Mucosa of descending colon (tissue), 3 donors: ENCODE measurements at regions not wholly inside any gene's neighbourhood (a gene's known extent, or its start where the extent isn't known, plus 50 kb on each side); places are given as distances from the start of the nearest gene placed in this dataset.

Experiments used
- ATAC-seq: fragments of 200-7000 bp; cut with Tn5 transposase; one replicate; pipeline ENCODE4 v1.9.1; 2020; ENCODE audit warnings: mild to moderate bottlenecking, moderate library complexity
- DNase-seq, 3 donors: peaks; one replicate each; pipeline ENCODE4 v3.0.0-alpha.2; 2020
- H3K36me3 ChIP-seq: fragments of 200-600 bp; one replicate; pipeline ENCODE4 v1.8.0; 2021; ENCODE audit warnings: low read depth, mild to moderate bottlenecking
- H3K4me1 ChIP-seq: fragments of 200-600 bp; one replicate; pipeline ENCODE4 v1.8.0; 2021; ENCODE audit warnings: low read depth, mild to moderate bottlenecking
- H3K4me3 ChIP-seq: fragments of 200-600 bp; one replicate; pipeline ENCODE4 v1.8.0; 2021; ENCODE audit warnings: mild to moderate bottlenecking
- H3K9me3 ChIP-seq: fragments of 200-600 bp; one replicate; pipeline ENCODE4 v1.8.0; 2021; ENCODE audit warnings: mild to moderate bottlenecking
- CTCF ChIP-seq: fragments of 200-600 bp; IDR thresholded peaks from one replicate; pipeline ENCODE4 v1.8.0; 2022; ENCODE audit warnings: antibody characterized with exemption, mild to moderate bottlenecking
- intact Hi-C, 2 donors: fragments of 100-400 bp; cut with DNase I in 1 of 2; cut with micrococcal nuclease in 1 of 2; formaldehyde crosslinking; loops; one replicate each; pipeline versions ENCODE4 v1.11.0 to v1.11.1; 2022; cut with DNase I, micrococcal nuclease
- donor health status: DM: no; HTN: no; CAD: no; lungs with moderate emphysema.
- donor health status: DM: no; HTN: no; CAD: no.
- donor health status: DM: no; HTN: yes; CAD: no.

- H3K9me3 ChIP-seq: no peaks in the 10 kb centered on the region
- H3K36me3 ChIP-seq: no peaks in the 10 kb centered on the region
- intact Hi-C loops: no loop called here
- H3K4me1 ChIP-seq: no peaks in the 10 kb centered on the region
- no peak for DNase-seq
- ATAC-seq: no peak
- TF ChIP-seq CTCF: no peak
- no peak overlapping the region for H3K4me3 ChIP-seq
These were observed 266.1 kb upstream of the HDAC4 start for GRCh38 chr2:239666855-239667376.

- Histone ChIP-seq H3K36me3 (no peaks in the 10 kb centered on the region), H3K9me3 (no peaks in the 10 kb centered on the region), H3K4me1 (no peaks in the 10 kb centered on the region), H3K4me3 (no peak overlapping the region)
- ATAC-seq (no peak), DNase-seq (peak in 1 of 3 donors; percentile 44)
- no peak for TF ChIP-seq CTCF
- intact Hi-C loops: no loop called here
These were observed 265.4 kb upstream of the HDAC4 start for GRCh38 chr2:239666053-239666854.

GRCh38 chr2:239664216-239664810 lies 263.5 kb upstream of the HDAC4 start:
- Histone ChIP-seq H3K4me1 (no peaks in the 10 kb centered on the region), H3K36me3 (no peaks in the 10 kb centered on the region), H3K4me3 (no peak overlapping the region), H3K9me3 (no peaks in the 10 kb centered on the region)
- intact Hi-C loops: no loop called here
- ATAC-seq (no peak), DNase-seq (no peak)
- no peak for TF ChIP-seq CTCF

DNA sequence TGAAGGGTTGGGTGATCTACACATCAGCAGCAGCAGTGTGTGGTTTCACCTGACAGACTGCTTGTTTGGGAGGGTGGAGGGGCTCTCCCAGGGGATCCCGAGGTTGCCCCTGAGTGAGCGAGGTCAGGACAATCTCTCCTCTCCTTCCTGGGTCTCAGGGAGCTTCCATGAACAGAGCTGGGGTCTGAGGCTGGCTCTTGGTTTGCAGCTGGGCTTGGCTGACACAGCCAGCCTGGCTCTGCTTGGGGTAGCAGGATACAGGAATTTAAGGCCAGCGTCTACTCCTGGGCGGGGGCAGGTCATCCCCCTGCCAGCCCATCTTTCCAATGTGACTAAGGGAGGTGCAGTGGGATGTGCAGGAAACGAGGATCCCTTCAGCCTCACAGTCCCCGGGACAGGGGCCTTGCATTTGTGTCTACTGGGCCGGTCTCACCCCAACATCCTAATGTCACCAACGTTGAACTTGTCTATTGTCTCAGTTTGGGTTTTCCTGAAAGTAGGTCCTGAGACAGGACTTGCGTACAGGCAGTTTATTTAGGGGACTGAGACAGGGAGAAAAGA lies 262.6 kb upstream of the HDAC4 start:
- no peak for ATAC-seq
- intact Hi-C loops: no loop called here

More for the DNA sequence above, 262.6 kb upstream of the HDAC4 start:
- TF ChIP-seq CTCF: no peak
- Histone ChIP-seq H3K9me3 (no peaks in the 10 kb centered on the region), H3K4me1 (no peaks in the 10 kb centered on the region), H3K36me3 (no peaks in the 10 kb centered on the region), H3K4me3 (no peak overlapping the region)
- no peak for DNase-seq
